ENCODE measurements at regions not wholly inside any gene's neighbourhood (a gene's known extent, or its start where the extent isn't known, plus 50 kb on each side); places are given as distances from the start of the nearest gene placed in this dataset.
A peak's percentile ranks its signal among the peaks of the same experiment; 100 is the strongest.

- no peak overlapping the region for H3K27ac ChIP-seq
- intact Hi-C loops (cut with DNase I), result no loop called here
- no peak for DNase-seq
- no peak for ATAC-seq
- no peaks in the 10 kb centered on the region for H3K27me3 ChIP-seq
- TF ChIP-seq CTCF (IDR thresholded peaks at IDR 0.05) (no peak), POLR2A (IDR thresholded peaks at IDR 0.05) (no peak)
- H3K4me3 ChIP-seq, result no peak overlapping the region
- no peaks in the 10 kb centered on the region for H3K9me3 ChIP-seq
- no peaks in the 10 kb centered on the region for H3K36me3 ChIP-seq (replicated peaks in 1 of 2; ENCODE audit: insufficient read depth in 1 of 2, low read depth in 2 of 2)
- no peaks in the 10 kb centered on the region for H3K4me1 ChIP-seq
- 78 to 87% methylated on average over 5 to 11 of the region's 12 CpGs for WGBS, 2 donors
Observed at GRCh38 chr6:91303326-91303725, 716.5 kb upstream of the MAP3K7 start.

DNA sequence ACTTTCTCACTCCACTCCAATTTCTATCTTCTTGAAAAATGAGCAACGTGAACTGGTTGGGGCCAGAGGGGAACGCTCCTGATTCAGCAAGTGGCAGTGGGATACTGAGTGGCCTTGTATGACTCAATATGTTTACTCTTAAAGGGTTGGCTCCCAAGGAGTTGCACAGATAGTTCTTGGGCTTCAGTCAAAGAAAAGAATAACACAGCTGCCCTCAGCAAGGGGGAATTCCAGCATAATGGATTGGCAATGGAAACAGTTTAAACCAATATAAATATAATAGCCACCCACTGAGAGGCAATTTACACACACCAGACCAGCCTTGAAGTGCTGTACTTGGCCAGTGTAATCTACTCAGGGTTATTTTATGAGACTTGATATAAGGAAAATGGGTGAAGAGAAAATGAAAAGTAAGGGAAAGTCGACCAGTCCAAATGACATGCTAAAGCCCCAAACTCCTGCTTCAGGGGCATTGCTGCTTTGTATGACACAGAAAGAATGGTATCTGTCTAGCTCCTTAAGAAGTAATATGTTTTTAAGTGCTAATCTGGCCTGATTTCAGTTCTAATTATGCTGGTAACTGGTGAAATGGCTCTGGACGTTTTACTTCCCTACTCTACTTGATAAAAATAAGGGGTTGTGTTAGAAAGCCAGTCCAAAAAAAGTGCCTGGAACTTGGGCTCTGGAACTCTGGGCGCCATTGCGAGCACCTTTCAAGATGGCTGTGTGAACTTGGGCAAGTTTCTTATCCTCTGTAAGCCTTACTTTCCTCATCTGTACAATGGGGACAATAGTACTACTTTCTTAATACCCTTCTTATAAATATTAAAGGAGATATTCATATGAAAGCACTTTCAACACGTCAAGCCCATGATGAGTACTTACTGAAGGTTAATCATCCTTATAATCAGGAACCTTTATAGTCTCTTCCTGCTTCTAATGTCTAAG is 712.9 kb upstream of the MAP3K7 start:
- no peaks in the 10 kb centered on the region for H3K9me3 ChIP-seq
- no peaks in the 10 kb centered on the region for H3K27me3 ChIP-seq
- TF ChIP-seq CTCF (IDR thresholded peaks at IDR 0.05), result no peak
- TF ChIP-seq POLR2A (IDR thresholded peaks at IDR 0.05), result no peak
- ATAC-seq, result no peak
- H3K27ac ChIP-seq, result no peak overlapping the region
- intact Hi-C loops (cut with DNase I), result no loop called here
- H3K4me3 ChIP-seq, result no peak overlapping the region
- no peaks in the 10 kb centered on the region for H3K36me3 ChIP-seq (replicated peaks in 1 of 2; ENCODE audit: insufficient read depth in 1 of 2, low read depth in 2 of 2)
- 30 to 38% methylated on average over 7 of the region's 7 CpGs for WGBS, 2 donors
- no peaks in the 10 kb centered on the region for H3K4me1 ChIP-seq
- DNase-seq, result peak in 1 of 4 donors; percentile 6

- WGBS, 2 donors, result 41% methylated on average over 4 of the region's 4 CpGs
- H3K4me1 ChIP-seq, result no peaks in the 10 kb centered on the region
- no peaks in the 10 kb centered on the region for H3K27me3 ChIP-seq
- no peaks in the 10 kb centered on the region for H3K9me3 ChIP-seq
- no peaks in the 10 kb centered on the region for H3K36me3 ChIP-seq (replicated peaks in 1 of 2; ENCODE audit: insufficient read depth in 1 of 2, low read depth in 2 of 2)
- intact Hi-C loops (cut with DNase I), result no loop called here
- no peak overlapping the region for H3K4me3 ChIP-seq
- DNase-seq (no peak), ATAC-seq (no peak)
- no peak for TF ChIP-seq CTCF (IDR thresholded peaks at IDR 0.05)
- TF ChIP-seq POLR2A (IDR thresholded peaks at IDR 0.05), result no peak
- no peak overlapping the region for H3K27ac ChIP-seq
Observed at GRCh38 chr6:91298543-91299145, 711.8 kb upstream of the MAP3K7 start.

DNA sequence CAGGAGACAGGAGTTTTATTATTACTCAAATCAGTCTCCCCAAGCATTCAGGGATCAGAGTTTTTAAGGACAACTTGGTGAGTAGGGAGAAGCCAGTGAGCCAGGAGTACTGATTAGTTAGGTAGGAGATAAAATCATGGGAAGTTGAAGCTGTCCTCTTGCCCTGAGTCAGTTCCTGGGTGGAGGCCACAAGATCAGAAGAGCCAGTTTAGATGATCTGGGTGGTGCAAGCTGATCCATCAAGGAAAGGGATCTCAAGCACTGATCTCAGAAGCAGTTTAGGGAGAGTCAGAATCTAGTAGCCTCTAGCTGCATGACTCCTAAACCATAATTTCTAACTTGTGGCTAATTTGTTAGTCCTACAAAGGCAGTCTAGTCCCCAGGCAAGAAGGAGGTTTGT is 706.5 kb upstream of the MAP3K7 start:
- Histone ChIP-seq H3K4me3 (no peak overlapping the region), H3K27me3 (no peaks in the 10 kb centered on the region), H3K4me1 (no peaks in the 10 kb centered on the region), H3K36me3 (replicated peaks in 1 of 2; ENCODE audit: insufficient read depth in 1 of 2, low read depth in 2 of 2) (no peaks in the 10 kb centered on the region), H3K27ac (no peak overlapping the region), H3K9me3 (no peaks in the 10 kb centered on the region)
- ATAC-seq (no peak), DNase-seq (no peak)
- intact Hi-C loops (cut with DNase I), result no loop called here
- TF ChIP-seq POLR2A (IDR thresholded peaks at IDR 0.05) (no peak), CTCF (IDR thresholded peaks at IDR 0.05) (no peak)

Measured in body of pancreas (tissue), 4 donors.